Activated CD8-positive, alpha-beta memory T cell treated with anti-CD3 and anti-CD28 coated beads, Interleukin-2, amount 50 U/mL, for 1 hour (primary cell): ENCODE measurements at regions not wholly inside any gene's neighbourhood (a gene's known extent, or its start where the extent isn't known, plus 50 kb on each side); places are given as distances from the start of the nearest gene placed in this dataset.
"Not testable (repeated sequence)": the region's sequence is repeated elsewhere in the genome, so short reads cannot be mapped to it uniquely, and the experiment has no call there.

Source experiments
- DNase-seq: peaks from one replicate; pipeline ENCODE4 v3.0.0-alpha.2; 2020; ENCODE audit errors: extremely low read depth

- DNase-seq = no peak
Observed at GRCh38 chr3:75126556-75126955, 512.1 kb upstream of the CNTN3 start.

- no peak for DNase-seq
Observed at GRCh38 chr3:75129101-75129500, 514.6 kb upstream of the CNTN3 start.

- no peak for DNase-seq
Observed at GRCh38 chr3:75136100-75136897, 521.8 kb upstream of the CNTN3 start.

GRCh38 chr3:75138345-75138744 is 523.9 kb upstream of the CNTN3 start:
- DNase-seq = no peak

- DNase-seq = no peak
Observed at GRCh38 chr3:75140904-75141615, 523.1 kb upstream of the FRG2C start.

GRCh38 chr3:75144406-75144805 is 519.7 kb upstream of the FRG2C start:
- DNase-seq = no peak

GRCh38 chr3:75171630-75172230 is 492.4 kb upstream of the FRG2C start:
- DNase-seq = no peak

GRCh38 chr3:75176937-75177336 is 487.2 kb upstream of the FRG2C start:
- no peak for DNase-seq

GRCh38 chr3:75180235-75180944 is 483.7 kb upstream of the FRG2C start:
- DNase-seq = no peak

GRCh38 chr3:75180945-75181298 is 483.2 kb upstream of the FRG2C start:
- DNase-seq = no peak

GRCh38 chr3:75188962-75189361 is 475.2 kb upstream of the FRG2C start:
- DNase-seq = no peak

- no peak for DNase-seq
Observed at GRCh38 chr3:75192146-75192616, 471.9 kb upstream of the FRG2C start.

- no peak for DNase-seq
Observed at GRCh38 chr3:75193797-75194196, 470.3 kb upstream of the FRG2C start.

- DNase-seq = not testable (repeated sequence)
Observed at GRCh38 chr3:75214332-75214731, 449.8 kb upstream of the FRG2C start.

- DNase-seq = no peak
Observed at GRCh38 chr3:75218577-75218976, 445.6 kb upstream of the FRG2C start.

GRCh38 chr3:75220932-75221331 is 443.2 kb upstream of the FRG2C start:
- DNase-seq = no peak

GRCh38 chr3:75224412-75224811 is 439.7 kb upstream of the FRG2C start:
- no peak for DNase-seq

- DNase-seq = no peak
Observed at GRCh38 chr3:75232216-75232615, 431.9 kb upstream of the FRG2C start.

GRCh38 chr3:75235631-75236030 is 428.5 kb upstream of the FRG2C start:
- no peak for DNase-seq

GRCh38 chr3:75237053-75237452 is 427.1 kb upstream of the FRG2C start:
- no peak for DNase-seq

- DNase-seq = no peak
Observed at GRCh38 chr3:75237477-75237876, 426.7 kb upstream of the FRG2C start.
